HG03432 (cell line): ENCODE measurements at regions not wholly inside any gene's neighbourhood (a gene's known extent, or its start where the extent isn't known, plus 50 kb on each side); places are given as distances from the start of the nearest gene placed in this dataset.
A peak's percentile ranks its signal among the peaks of the same experiment; 100 is the strongest.
"Not testable (repeated sequence)": the region's sequence is repeated elsewhere in the genome, so short reads cannot be mapped to it uniquely, and the experiment has no call there.

Experiments
- ATAC-seq: cut with Tn5 transposase; IDR thresholded peaks from one replicate; pipeline ENCODE4 v1.9.1; 2021; ENCODE audit warnings: mild to moderate bottlenecking, moderate library complexity; ENCODE audit not compliant: unreplicated experiment

DNA sequence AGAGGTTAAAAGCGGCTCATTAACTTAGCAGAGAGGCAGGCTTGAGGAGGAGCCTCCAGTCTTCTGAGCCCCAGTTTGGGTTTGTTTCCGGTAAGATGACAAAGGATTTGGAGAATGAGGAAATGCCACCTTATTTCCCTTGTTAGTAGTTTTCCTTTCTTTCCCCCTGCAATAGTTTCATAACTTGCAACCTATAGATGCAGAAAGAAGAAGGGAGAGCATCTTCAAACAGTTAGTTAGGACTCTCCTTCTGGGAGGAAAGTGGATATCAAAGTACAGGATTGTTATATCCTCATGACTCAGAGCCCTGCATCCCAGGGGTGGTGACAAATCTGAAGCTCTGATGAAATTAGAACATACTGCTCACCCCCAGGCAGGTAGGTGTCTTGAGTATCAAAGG is 180.7 kb upstream of the SLC38A2 start:
- ATAC-seq = no peak

GRCh38 chr12:46550266-46550879 is 177.8 kb upstream of the SLC38A2 start:
- ATAC-seq = no peak

- no peak for ATAC-seq
Measured at GRCh38 chr12:46549527-46550265, 177.1 kb upstream of the SLC38A2 start.

DNA sequence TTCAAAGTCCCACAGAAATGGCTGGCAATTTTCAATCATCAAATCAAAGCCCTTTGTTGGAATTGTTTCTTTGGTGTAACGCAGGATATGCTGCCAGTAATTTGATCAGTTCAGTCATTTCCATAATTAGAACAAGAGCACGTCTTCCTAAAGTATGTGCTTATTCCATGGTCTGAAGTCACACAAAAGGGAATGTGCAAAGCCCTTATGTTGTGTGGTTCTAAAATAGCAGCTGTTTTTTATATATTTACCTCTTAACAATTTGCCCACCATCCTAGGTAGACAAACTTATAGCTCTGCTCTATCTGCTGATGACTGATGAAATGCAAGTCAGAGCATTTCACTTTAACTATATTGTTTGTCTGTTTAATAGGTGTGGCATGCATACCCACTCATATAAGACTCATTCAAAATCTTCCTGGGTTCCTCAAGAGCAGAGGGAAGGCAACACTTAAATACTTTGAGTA is 176.1 kb upstream of the SLC38A2 start:
- ATAC-seq = no peak

- ATAC-seq = no peak
Measured at GRCh38 chr12:46547421-46548354, 175.1 kb upstream of the SLC38A2 start.

- ATAC-seq = peak; percentile 99
Measured at GRCh38 chr12:46546634-46547273, 174.2 kb upstream of the SLC38A2 start.

- not testable (repeated sequence) for ATAC-seq
Measured at GRCh38 chr12:46543378-46543795, 170.8 kb upstream of the SLC38A2 start.

DNA sequence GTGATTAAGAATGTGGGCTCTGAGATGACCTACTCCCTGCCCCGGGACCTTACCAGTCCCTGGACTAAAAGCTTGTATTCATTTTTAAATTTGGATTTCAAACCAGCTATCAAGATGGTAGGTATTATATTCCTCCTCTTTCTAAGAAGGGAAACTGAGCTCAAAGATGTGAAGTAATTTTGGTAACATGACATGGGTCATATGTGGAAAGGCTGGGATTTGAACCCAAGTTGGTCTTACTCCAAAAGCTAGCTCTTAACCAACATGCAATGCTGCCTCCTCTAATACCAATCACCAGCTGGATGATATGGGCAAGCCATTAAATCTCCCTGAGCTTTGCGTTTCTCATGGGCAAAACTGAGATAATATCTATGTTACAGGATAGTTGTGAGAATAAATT is 166.4 kb upstream of the SLC38A2 start:
- no peak for ATAC-seq

GRCh38 chr12:46537387-46537955 is 164.9 kb upstream of the SLC38A2 start:
- ATAC-seq = no peak

- ATAC-seq = peak; percentile 72
Measured at GRCh38 chr12:46536316-46536715, 163.7 kb upstream of the SLC38A2 start.

DNA sequence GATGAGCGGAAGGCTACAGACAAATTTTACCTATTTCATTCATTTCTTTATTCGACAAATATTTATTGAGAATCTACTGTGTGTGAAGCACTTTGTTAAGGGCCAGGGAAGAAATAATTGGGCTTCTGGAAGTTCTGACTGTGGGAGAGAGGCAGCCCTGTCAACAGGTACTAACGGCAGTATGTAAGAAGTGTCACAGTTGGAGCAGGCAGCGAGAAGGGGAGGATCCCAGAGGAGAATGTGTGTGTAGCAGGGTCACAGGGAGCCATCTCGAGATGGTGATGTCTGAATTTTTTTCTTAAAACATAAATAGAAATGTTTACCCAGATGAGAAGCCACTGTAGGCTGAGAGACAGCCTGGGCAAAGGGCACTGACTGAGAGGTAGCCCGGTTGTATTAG is 163.3 kb upstream of the SLC38A2 start:
- no peak for ATAC-seq

GRCh38 chr12:46535376-46535775 is 162.8 kb upstream of the SLC38A2 start:
- no peak for ATAC-seq

GRCh38 chr12:46534327-46534840 is 161.8 kb upstream of the SLC38A2 start:
- no peak for ATAC-seq

DNA sequence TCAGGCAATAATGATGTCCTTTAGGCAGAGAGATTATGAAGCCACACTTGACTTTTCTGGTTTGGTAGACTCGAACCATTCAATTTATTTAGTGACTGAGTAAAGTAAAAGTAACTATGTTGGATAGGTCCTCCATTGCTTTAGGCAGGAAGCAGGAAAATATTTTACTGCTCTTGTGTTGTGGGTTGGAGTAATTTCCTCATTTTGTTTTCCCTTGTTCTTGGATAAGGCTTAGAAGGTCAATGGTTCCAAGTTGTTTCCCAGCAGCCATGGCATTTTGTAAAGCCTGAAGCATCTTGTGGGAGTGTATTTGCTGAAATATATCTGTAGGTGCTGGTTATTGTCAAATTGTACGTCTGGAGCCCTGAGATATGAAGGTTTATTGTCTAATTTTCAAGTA is 161.2 kb upstream of the SLC38A2 start:
- no peak for ATAC-seq

DNA sequence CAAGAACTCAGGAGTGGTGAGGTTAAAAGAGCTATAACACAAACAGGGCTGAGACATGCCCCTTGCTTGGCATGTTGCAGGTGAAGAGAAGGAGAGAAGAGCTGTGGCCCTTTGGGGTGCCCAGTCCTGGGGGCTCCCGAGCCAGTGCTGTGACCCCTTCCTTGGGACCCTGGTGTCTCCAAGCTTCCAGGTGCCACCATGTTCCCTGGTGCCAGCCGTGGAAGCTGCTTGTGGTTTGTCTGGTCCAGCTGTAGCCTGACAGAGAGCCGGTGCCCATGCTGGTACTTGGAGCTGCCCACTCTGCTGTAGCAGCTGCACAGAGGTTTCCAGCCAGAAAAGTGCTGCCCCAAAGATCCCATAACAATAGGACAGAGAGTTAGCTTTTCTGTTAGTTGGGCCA is 159.2 kb upstream of the SLC38A2 start:
- ATAC-seq = no peak

- no peak for ATAC-seq
Measured at GRCh38 chr12:46531059-46531785, 158.6 kb upstream of the SLC38A2 start.

DNA sequence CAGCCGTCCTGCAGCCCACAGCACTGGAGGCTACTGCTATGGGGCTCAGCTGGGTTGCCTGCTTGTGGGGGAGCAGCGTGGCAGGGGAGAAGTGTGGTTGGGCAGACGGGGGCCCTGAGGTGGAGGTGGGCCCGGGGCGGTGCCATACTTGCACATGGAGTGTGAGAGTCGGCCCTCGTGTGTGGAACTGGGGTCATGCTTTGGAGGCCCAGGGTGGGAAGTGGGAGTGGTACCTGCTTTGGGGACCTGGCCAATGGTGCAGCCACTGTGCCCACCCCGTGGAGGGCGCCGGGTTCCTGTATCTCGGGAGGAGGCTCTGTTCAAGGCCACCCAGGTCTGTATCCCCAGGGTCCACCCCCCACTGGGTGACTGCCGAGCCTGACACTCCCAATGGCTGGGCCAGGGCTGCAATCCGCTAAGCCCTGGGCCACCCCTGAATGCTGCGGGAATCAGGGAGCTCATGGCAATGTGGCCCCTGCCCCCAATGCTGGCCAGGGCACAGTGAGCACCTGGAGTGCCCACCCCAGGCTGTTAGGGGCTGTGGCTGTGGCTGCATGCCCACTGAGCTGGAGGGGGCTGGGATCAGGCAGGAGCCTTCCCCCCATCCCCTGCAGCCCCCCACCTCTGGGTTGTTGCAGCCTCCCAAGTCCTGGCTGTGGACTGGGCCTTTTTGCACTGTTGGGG is 157.9 kb upstream of the SLC38A2 start:
- ATAC-seq = no peak

DNA sequence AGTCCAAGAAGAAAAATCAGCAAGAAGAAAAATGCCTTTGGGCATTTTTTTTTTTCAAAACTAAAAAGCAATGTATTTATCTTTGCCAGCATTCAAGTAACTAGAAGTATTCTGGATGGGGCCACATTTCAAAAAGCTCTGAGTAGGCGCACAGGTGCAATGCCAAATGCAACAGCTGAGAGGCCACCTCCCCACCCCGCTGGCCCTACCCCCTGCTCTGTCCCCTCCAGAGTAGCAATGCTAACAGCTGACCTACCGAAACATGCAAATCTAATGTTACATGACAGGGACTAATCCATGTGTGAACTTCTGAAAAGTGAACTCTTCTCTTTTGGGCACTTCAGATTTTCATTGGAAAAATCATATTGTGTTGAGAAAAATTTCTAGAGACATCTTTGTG is 153.7 kb upstream of the SLC38A2 start:
- no peak for ATAC-seq

- ATAC-seq = no peak
Measured at GRCh38 chr12:46524778-46525177, 152.2 kb upstream of the SLC38A2 start.
